Peyer's patch (tissue), 4 donors: ENCODE measurements at regions not wholly inside any gene's neighbourhood (a gene's known extent, or its start where the extent isn't known, plus 50 kb on each side); places are given as distances from the start of the nearest gene placed in this dataset.
A peak's percentile ranks its signal among the peaks of the same experiment; 100 is the strongest.

ENCODE experiments used
- CTCF ChIP-seq, 6 experiments: fragments of 450-650 bp in 4 of 6; fragments of 200-600 bp in 2 of 6; sonication (generic) in 1 of 6; IDR thresholded peaks; one replicate each; pipeline ENCODE4 v1.5.1; 2017 to 2019; ENCODE audit warnings: antibody characterized with exemption in 6 of 6, mild to moderate bottlenecking in 3 of 6, moderate library complexity in 1 of 6
- POLR2A ChIP-seq, 2 donors: fragments of 450-650 bp; IDR thresholded peaks; one replicate each; pipeline ENCODE4 v1.5.1; 2017; ENCODE audit warnings: antibody characterized with exemption in 2 of 2, mild to moderate bottlenecking in 2 of 2, moderate library complexity in 2 of 2

DNA sequence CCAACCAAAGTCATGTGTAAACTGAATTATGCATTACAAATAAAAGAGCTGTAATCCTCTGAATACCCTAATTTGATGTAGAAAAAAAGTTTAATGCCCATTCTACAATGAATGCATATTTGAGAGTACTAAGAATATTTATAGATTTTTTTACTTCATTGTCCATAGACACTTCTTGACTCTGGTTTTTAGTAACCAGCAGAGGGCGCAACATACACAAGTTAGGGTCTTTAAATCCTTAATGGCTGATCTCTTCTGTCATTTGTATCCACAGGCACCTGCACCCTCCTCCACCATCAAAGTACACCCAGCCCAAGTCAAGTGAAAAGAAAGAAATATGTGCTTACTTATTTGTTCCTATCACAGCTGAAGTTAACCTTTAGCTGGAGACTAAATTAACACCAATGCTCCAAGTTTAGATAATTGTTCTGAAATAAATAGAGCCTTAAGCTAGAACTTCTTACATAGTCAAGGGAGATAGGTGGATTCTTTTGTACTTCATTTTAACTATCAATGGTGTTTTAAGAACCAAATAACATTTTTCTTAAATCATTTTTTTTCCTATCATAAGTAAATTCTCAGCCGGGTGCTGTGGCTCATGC lies 524.2 kb upstream of the DAB2 start:
- TF ChIP-seq CTCF (IDR thresholded peaks at IDR 0.05) (peak; percentile 53 to 82 (median 74)), POLR2A (IDR thresholded peaks at IDR 0.05) (no peak)
